NCI-H187 treated with DMSO at 0.1 percent for 48 hours (cell line): ENCODE measurements at regions not wholly inside any gene's neighbourhood (a gene's known extent, or its start where the extent isn't known, plus 50 kb on each side); places are given as distances from the start of the nearest gene placed in this dataset.
"Not testable (repeated sequence)": the region's sequence is repeated elsewhere in the genome, so short reads cannot be mapped to it uniquely, and the experiment has no call there.

Experiments used
- DNase-seq: peaks from one replicate; lab custom pipeline; 2025; lab: John Stamatoyannopoulos, UW

GRCh38 chrX:94341730-94342129 lies 667.7 kb downstream of the FAM133A start:
- not testable (repeated sequence) for DNase-seq

DNA sequence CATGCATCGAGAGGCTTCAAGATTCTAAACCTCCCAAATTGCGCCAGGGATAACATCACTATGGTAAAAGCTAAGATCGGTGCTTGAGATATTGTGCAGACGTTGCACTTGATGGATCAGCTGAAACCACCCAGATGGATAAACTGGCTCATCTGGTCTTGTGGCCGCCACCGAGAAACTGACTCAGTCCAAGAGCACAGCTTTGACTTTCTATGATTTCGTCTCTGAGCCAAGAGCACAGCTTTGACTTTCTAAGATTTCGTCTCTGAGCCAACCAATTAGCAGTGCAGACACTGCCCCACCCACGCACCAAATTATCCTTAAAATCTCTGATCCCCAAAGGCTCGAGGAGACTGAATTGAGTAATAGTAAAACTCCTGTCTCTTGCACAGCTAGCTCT lies 687.2 kb downstream of the FAM133A start:
- DNase-seq = no peak

GRCh38 chrX:94365736-94366135 lies 691.7 kb downstream of the FAM133A start:
- DNase-seq = no peak

GRCh38 chrX:94366616-94367015 lies 692.6 kb downstream of the FAM133A start:
- DNase-seq = no peak

DNA sequence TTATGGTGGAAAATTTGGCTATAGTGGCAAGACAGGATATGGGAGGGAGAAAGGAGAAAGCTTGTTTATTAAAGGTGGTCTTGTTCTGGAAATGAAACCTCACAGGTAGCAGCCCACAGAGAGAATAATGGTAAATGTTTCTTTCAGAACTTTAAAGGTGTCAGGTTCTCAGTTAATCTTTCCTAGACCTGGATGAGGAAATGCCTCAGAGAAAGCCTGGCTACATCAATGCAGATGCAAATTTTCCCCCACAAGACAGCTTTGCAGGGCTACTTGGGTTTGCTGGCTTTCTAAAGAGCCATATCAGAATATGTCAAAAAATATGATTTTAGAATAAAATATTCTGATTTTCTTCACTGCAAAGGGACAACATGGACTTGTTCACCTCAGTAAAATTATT lies 715.0 kb downstream of the FAM133A start:
- DNase-seq = no peak

- DNase-seq = no peak
These were observed 726.5 kb downstream of the FAM133A start for GRCh38 chrX:94400488-94400887.

GRCh38 chrX:94401426-94401825 lies 727.4 kb downstream of the FAM133A start:
- no peak for DNase-seq

GRCh38 chrX:94414746-94415145 lies 740.7 kb downstream of the FAM133A start:
- DNase-seq = no peak

DNA sequence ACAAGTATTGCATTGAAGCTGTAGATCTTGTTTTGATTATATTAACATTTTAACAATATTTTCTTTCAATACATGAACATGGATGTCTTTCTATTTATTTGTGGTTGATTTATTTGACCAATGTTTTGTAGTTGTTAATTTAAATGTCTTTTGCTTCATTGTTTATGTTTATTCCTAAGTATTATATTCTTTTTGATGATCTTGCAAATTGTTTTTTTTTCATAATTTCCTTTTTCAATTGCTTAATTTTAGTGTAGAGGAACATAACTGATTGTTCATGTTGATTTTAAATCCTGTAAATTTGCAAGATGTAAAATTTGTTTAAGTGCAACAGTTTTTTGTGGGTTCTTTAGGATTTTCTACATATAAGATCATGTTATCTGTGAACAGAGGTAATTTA lies 744.1 kb downstream of the FAM133A start:
- DNase-seq = no peak

GRCh38 chrX:94424456-94424855 lies 750.5 kb downstream of the FAM133A start:
- DNase-seq = no peak

GRCh38 chrX:94430091-94430490 lies 756.1 kb downstream of the FAM133A start:
- DNase-seq = no peak

DNA sequence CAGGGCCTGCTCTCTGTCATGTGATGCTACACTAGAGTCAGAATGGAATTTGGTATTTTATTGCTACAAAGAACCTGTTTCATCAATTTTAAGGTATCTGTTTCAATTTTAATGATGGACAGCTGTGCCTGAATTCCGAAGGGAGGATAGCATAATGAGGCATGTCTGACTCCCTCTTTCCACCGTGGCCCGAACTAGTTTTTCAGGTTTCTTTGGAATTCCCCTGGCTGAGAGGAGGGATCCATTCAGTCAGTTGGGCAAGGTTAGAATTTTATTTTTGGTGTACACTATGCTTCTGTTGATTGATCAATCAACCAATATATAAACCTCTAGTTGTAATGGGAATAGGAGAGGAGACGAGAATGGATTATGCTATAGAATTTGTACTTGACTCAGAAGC lies 761.8 kb downstream of the FAM133A start:
- DNase-seq = no peak

GRCh38 chrX:94454159-94454558 lies 780.2 kb downstream of the FAM133A start:
- no peak for DNase-seq

DNA sequence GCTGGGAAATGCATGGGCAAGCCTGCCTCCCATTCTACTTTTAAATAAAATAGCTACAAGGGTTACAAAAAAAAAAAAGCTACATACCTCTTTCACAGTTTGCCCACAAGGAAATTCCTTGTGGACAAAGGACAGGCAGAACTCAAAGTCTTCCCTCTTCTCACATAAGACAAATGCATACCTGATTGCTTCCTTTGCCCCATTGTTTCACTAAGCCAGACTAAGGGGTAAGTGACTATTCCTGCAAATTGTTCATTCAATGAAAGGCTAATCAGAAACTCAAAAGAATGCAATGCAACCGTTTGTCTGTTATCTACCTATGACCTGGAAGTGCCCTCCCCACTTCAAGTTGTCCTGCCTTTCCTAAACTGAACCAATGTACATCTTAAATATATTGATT lies 780.6 kb downstream of the FAM133A start:
- DNase-seq = no peak

- no peak for DNase-seq
These were observed 781.8 kb downstream of the FAM133A start for GRCh38 chrX:94455782-94456181.

DNA sequence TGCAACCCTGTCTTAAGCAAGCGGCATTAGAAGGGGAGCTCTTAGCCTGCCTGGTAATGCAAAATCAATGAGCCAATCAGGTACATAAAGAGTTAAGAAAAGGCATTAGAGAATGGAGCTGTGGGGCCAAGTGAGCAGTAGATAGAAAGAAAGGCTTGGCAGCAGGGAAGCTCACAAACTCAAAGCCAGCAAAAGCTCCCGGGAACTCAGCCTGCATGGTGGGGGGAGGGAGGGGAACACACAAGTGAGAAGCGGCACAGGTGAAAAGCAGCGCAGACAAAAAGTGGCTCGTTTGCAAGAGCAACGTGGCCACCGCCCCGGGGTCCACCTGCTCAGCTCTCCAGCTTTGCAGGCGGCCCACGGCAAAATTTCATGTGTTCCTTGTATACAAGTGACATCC lies 818.5 kb downstream of the FAM133A start:
- DNase-seq = no peak

DNA sequence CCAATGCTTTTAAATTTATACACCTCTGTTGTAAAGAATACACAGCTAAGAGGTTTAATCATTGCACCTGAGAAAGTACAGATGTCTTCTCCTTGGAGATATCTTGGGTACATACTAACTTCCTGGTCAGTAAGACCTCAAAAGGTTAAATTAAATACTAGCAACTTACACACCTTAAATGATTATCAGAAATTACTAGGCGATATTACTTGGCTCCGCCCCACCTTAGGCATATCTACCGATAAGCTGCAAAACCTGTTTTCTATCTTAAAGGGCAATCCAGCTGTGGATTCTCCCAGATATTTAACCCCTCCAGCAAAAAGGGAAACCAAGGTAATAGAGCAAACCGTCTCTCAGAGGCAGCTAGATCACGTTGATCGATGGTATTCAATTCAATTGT lies 819.4 kb downstream of the FAM133A start:
- DNase-seq = no peak

GRCh38 chrX:94511564-94511963 lies 837.6 kb downstream of the FAM133A start:
- no peak for DNase-seq

DNA sequence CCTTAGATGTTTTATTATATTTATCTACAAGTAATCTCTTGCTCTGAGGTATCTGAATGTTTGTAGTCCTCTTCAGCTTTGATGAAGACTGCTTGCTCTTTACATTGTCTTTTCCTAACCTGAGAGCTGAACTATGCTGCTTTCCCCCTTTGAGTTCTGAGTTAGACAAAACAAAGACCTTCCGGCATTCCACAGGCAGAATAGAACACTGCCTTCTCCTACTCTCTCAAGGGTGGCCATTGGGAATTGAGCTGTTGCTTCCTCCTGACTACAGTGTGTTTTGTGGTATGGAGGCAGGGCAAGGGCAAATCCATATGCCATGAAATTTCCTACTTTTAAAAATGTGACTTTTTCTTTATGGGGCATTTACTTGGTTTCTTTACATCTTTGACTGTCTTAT lies 841.0 kb downstream of the FAM133A start:
- DNase-seq = no peak

DNA sequence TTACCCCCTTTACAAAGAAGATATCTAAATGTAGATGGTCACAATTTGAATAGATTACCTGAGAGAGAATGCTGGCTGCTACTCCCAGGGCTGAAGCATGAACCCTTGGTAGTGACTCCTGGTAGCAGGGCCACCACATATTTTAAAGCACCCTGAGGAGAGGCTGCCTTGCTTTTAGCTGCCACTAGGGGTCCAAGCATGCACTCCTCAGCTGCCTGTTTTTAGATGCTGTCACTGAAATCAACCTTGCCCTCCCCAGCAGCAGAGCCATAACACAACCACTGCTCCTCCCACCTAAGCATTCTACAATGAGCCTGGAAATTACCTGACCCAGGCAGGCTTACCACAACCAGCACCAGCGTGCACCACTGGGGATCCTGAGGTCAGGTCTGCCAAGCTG lies 850.9 kb downstream of the FAM133A start:
- no peak for DNase-seq

GRCh38 chrX:94545722-94546121 lies 871.7 kb downstream of the FAM133A start:
- no peak for DNase-seq

DNA sequence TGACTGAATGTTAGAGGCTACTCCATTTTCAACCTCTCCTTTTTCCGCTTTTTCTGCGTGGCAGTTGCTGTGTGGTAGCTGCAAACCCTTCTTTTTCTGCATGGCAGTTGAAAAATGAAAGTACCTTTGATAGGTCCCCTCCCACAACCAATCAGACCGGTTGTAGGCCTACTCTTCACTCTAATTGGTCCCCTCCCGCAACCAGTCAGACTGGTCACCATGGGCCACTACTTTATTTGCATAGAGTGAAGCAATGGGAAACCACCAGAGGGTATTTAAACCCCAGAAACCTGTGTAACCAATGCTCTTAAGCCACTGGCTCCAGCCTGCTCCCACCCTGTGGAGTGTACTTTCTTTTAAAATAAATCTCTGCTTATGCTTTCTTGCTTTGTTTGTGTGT lies 877.8 kb downstream of the FAM133A start:
- DNase-seq = no peak

GRCh38 chrX:94560930-94561329 lies 886.9 kb downstream of the FAM133A start:
- DNase-seq = no peak

- no peak for DNase-seq
These were observed 902.5 kb downstream of the FAM133A start for GRCh38 chrX:94576367-94577004.

DNA sequence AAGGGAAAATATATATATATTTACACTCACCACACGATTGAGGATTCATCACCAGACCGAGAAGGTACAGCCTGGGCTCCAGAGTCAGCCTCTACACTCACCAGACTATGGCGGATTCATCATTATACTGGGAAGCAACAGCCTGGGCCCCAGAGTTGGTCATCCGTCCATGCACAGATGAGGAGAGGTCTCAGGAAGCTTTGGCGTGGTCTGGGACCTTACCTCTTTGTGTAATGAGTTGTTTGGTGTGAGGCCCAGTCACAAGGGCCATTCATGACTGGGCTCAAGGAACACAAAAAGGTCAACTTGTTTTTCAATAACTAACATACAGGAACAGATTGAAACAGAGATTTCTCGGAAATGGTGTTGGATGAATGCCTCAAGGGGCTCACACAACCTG lies 926.1 kb downstream of the FAM133A start:
- no peak for DNase-seq
